GM12878 (cell line): ENCODE measurements at regions not wholly inside any gene's neighbourhood (a gene's known extent, or its start where the extent isn't known, plus 50 kb on each side); places are given as distances from the start of the nearest gene placed in this dataset.

ENCODE experiments used
- BRCA1 ChIP-seq: IDR thresholded peaks from 2 replicates; pipeline ENCODE4 v1.6.1; 2011; ENCODE audit warnings: low read depth, low read length, improper control_type of control experiment
- HCFC1 ChIP-seq: fragments of 150-350 bp; IDR thresholded peaks from 2 replicates; pipeline ENCODE4 v1.6.1; 2014; ENCODE audit warnings: low read length
- POLR2A ChIP-seq: IDR thresholded peaks from 2 replicates; pipeline ENCODE4 v1.6.1; 2011; ENCODE audit warnings: low read depth, mild to moderate bottlenecking, low read length
- RAD21 ChIP-seq: IDR thresholded peaks from 2 replicates; pipeline ENCODE4 v1.6.1; 2011; ENCODE audit warnings: mild to moderate bottlenecking, low read depth, low read length, moderate library complexity; ENCODE audit not compliant: insufficient read depth
- SREBF1 ChIP-seq: IDR thresholded peaks from 2 replicates; pipeline ENCODE4 v1.6.1; 2012; ENCODE audit warnings: mild to moderate bottlenecking, low read length
- STAT1 ChIP-seq: fragments of 450-650 bp; conservative IDR thresholded peaks from 2 replicates; pipeline ENCODE4 v1.6.1; 2014; ENCODE audit warnings: antibody characterized with exemption, mild to moderate bottlenecking
- TF ChIP-seq, protein P1 (sequence below), 3 experiments: IDR thresholded peaks in 2 of 3; conservative IDR thresholded peaks in 1 of 3; 2 replicates each; pipeline ENCODE4 v1.5.1; 2011; ENCODE audit warnings: low read depth in 3 of 3, low read length in 3 of 3, mild to moderate bottlenecking in 3 of 3, control low read depth in 2 of 3, moderate library complexity in 2 of 3, inconsistent platforms in 1 of 3, mixed read lengths in 1 of 3; ENCODE audit not compliant: control insufficient read depth in 2 of 3, insufficient read depth in 1 of 3; ENCODE audit errors: extremely low read depth in 1 of 3
- TF ChIP-seq, protein P2 (sequence below): IDR thresholded peaks from 2 replicates; pipeline ENCODE4 v1.6.1; 2012; ENCODE audit warnings: mild to moderate bottlenecking, low read depth, low read length

GRCh38 chr10:64750672-64751071 is 1229.5 kb downstream of the REEP3 start:
- TF ChIP-seq, protein P1, sequence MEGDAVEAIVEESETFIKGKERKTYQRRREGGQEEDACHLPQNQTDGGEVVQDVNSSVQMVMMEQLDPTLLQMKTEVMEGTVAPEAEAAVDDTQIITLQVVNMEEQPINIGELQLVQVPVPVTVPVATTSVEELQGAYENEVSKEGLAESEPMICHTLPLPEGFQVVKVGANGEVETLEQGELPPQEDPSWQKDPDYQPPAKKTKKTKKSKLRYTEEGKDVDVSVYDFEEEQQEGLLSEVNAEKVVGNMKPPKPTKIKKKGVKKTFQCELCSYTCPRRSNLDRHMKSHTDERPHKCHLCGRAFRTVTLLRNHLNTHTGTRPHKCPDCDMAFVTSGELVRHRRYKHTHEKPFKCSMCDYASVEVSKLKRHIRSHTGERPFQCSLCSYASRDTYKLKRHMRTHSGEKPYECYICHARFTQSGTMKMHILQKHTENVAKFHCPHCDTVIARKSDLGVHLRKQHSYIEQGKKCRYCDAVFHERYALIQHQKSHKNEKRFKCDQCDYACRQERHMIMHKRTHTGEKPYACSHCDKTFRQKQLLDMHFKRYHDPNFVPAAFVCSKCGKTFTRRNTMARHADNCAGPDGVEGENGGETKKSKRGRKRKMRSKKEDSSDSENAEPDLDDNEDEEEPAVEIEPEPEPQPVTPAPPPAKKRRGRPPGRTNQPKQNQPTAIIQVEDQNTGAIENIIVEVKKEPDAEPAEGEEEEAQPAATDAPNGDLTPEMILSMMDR (IDR thresholded peaks at IDR 0.05 in 2 of 3, conservative IDR thresholded peaks at IDR 0.05 in 1 of 3; ENCODE audit: control insufficient read depth in 2 of 3, extremely low read depth in 1 of 3, insufficient read depth in 1 of 3, low read depth in 3 of 3, low read length in 3 of 3): no peak
- TF ChIP-seq POLR2A: no peak
- TF ChIP-seq BRCA1: no peak
- no peak for TF ChIP-seq STAT1
- TF ChIP-seq SREBF1: no peak
- no peak for TF ChIP-seq RAD21
- TF ChIP-seq, protein P2, sequence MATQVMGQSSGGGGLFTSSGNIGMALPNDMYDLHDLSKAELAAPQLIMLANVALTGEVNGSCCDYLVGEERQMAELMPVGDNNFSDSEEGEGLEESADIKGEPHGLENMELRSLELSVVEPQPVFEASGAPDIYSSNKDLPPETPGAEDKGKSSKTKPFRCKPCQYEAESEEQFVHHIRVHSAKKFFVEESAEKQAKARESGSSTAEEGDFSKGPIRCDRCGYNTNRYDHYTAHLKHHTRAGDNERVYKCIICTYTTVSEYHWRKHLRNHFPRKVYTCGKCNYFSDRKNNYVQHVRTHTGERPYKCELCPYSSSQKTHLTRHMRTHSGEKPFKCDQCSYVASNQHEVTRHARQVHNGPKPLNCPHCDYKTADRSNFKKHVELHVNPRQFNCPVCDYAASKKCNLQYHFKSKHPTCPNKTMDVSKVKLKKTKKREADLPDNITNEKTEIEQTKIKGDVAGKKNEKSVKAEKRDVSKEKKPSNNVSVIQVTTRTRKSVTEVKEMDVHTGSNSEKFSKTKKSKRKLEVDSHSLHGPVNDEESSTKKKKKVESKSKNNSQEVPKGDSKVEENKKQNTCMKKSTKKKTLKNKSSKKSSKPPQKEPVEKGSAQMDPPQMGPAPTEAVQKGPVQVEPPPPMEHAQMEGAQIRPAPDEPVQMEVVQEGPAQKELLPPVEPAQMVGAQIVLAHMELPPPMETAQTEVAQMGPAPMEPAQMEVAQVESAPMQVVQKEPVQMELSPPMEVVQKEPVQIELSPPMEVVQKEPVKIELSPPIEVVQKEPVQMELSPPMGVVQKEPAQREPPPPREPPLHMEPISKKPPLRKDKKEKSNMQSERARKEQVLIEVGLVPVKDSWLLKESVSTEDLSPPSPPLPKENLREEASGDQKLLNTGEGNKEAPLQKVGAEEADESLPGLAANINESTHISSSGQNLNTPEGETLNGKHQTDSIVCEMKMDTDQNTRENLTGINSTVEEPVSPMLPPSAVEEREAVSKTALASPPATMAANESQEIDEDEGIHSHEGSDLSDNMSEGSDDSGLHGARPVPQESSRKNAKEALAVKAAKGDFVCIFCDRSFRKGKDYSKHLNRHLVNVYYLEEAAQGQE: no peak
- no peak for TF ChIP-seq HCFC1
